PC-9 (cell line): ENCODE measurements at regions not wholly inside any gene's neighbourhood (a gene's known extent, or its start where the extent isn't known, plus 50 kb on each side); places are given as distances from the start of the nearest gene placed in this dataset.
"Not testable (repeated sequence)": the region's sequence is repeated elsewhere in the genome, so short reads cannot be mapped to it uniquely, and the experiment has no call there.

ENCODE experiments used
- BruUV-seq: library from RNA; stranded (reverse); fragments of 400-500 nt; replicated peaks from 2 replicates; lab custom pipeline; 2021; lab: Mats Ljungman, UMichigan
- CTCF ChIA-PET: fragments of 300-600 bp; sonication (Branson Sonifier 250); formaldehyde crosslinking; loops from one replicate; lab custom pipeline; 2022; ENCODE audit warnings: antibody characterized with exemption; lab: Charles Lee
- POLR2A ChIA-PET: fragments of 300-600 bp; sonication (Branson Sonifier 250); formaldehyde crosslinking; loops from one replicate; lab custom pipeline; 2022; ENCODE audit warnings: antibody characterized with exemption; ENCODE audit not compliant: unreplicated experiment; lab: Charles Lee
- DNase-seq, 2 experiments: peaks; one replicate each; pipeline versions ENCODE4 v3.0.0 to v3.0.0-alpha.2; 2015 to 2022; ENCODE audit warnings: mixed read lengths in 1 of 2
- H2AFZ ChIP-seq: fragments of 200-600 bp; sonication (generic); 2 replicates; pipeline ENCODE4 v1.8.1; 2017; ENCODE audit warnings: antibody characterized with exemption
- H3F3A ChIP-seq: fragments of 200-600 bp; sonication (generic); 2 replicates; pipeline ENCODE4 v1.8.1; 2017; ENCODE audit warnings: antibody characterized with exemption, mild to moderate bottlenecking, low read depth; ENCODE audit not compliant: insufficient read depth
- H3K27ac ChIP-seq: fragments of 200-600 bp; sonication (generic); 2 replicates; pipeline ENCODE4 v1.6.1; 2016; ENCODE audit warnings: mixed run types
- H3K27me3 ChIP-seq: fragments of 200-600 bp; sonication (generic); 2 replicates; pipeline ENCODE4 v1.6.1; 2016; ENCODE audit warnings: low read depth, mixed run types; ENCODE audit not compliant: insufficient read depth
- H3K36me3 ChIP-seq: fragments of 200-600 bp; sonication (generic); 2 replicates; pipeline ENCODE4 v1.6.1; 2016; ENCODE audit warnings: low read depth, mixed run types
- H3K4me1 ChIP-seq: fragments of 200-600 bp; sonication (generic); replicated peaks from 2 replicates; pipeline ENCODE4 v1.6.1; 2016; ENCODE audit warnings: mixed run types; ENCODE audit not compliant: insufficient read depth
- H3K4me2 ChIP-seq: fragments of 200-600 bp; sonication (generic); 2 replicates; pipeline ENCODE4 v1.6.1; 2017; ENCODE audit warnings: mixed run types
- H3K4me3 ChIP-seq: fragments of 200-600 bp; sonication (generic); 2 replicates; pipeline ENCODE4 v1.6.1; 2016; ENCODE audit warnings: mixed run types
- H3K79me2 ChIP-seq: fragments of 200-600 bp; sonication (generic); 2 replicates; pipeline ENCODE4 v1.6.1; 2017; ENCODE audit warnings: low read depth, mixed run types
- H3K9me2 ChIP-seq: fragments of 200-600 bp; sonication (generic); 2 replicates; pipeline ENCODE4 v1.8.1; 2017; ENCODE audit warnings: mild to moderate bottlenecking; ENCODE audit not compliant: insufficient read depth
- H3K9me3 ChIP-seq: fragments of 200-600 bp; sonication (generic); 2 replicates; pipeline ENCODE4 v1.8.1; 2016; ENCODE audit warnings: low read depth; ENCODE audit not compliant: insufficient read depth
- H4K20me1 ChIP-seq: fragments of 200-600 bp; sonication (generic); 2 replicates; pipeline ENCODE4 v1.8.1; 2017; ENCODE audit not compliant: insufficient read depth
- CTCF ChIP-seq: fragments of 200-600 bp; sonication (generic); conservative IDR thresholded peaks from 2 replicates; pipeline ENCODE4 v1.6.1; 2017; ENCODE audit warnings: mixed run types, antibody characterized with exemption, mild to moderate bottlenecking, moderate library complexity
- EZH2 ChIP-seq: fragments of 200-600 bp; sonication (generic); IDR thresholded peaks from 2 replicates; pipeline ENCODE4 v1.8.0; 2017; ENCODE audit warnings: antibody characterized with exemption, low read depth
- intact Hi-C: fragments of 100-400 bp; cut with micrococcal nuclease; formaldehyde crosslinking; loops from one replicate; pipeline ENCODE4 v1.10.0; 2022; ENCODE audit not compliant: unreplicated experiment

- Histone ChIP-seq H3K9me2 (no peaks in the 10 kb centered on the region), H3K79me2 (no peaks in the 10 kb centered on the region), H3F3A (peaks cover 10% of the 10 kb centered on the region; the same call in 1 of the 2 replicates), H4K20me1 (no peaks in the 10 kb centered on the region), H3K27me3 (no peaks in the 10 kb centered on the region), H3K27ac (no peak overlapping the region; the same call in 1 of the 2 replicates), H3K36me3 (no peaks in the 10 kb centered on the region), H3K9me3 (peaks cover 8% of the 10 kb centered on the region; the same call in 1 of the 2 replicates), H3K4me2 (no peak overlapping the region), H3K4me3 (no peak overlapping the region), H3K4me1 (peaks cover 19% of the 10 kb centered on the region), H2AFZ (peak overlapping the region; percentile 63; the same call in 1 of the 2 replicates)
- intact Hi-C loops = no loop called here
- ChIA-PET POLR2A (no interaction called here), CTCF (no interaction called here)
- TF ChIP-seq EZH2 (no peak), CTCF (no peak)
- no peak for DNase-seq
- BruUV-seq = no TSS peak
These were observed 87.8 kb downstream of the HLX start for GRCh38 chr1:220966881-220967611.

- DNase-seq = no peak
- POLR2A ChIA-PET = no interaction called here
- TF ChIP-seq CTCF (no peak), EZH2 (no peak)
- Histone ChIP-seq H3K9me3 (peaks cover 8% of the 10 kb centered on the region; the same call in 1 of the 2 replicates), H3K4me3 (no peak overlapping the region), H3K27me3 (no peaks in the 10 kb centered on the region), H3K4me2 (no peak overlapping the region), H4K20me1 (no peaks in the 10 kb centered on the region), H3K79me2 (no peaks in the 10 kb centered on the region), H2AFZ (no peak overlapping the region), H3K27ac (no peak overlapping the region), H3K9me2 (no peaks in the 10 kb centered on the region), H3F3A (peaks cover under 1% of the 10 kb centered on the region; the same call in 1 of the 2 replicates), H3K36me3 (no peaks in the 10 kb centered on the region), H3K4me1 (peaks cover 11% of the 10 kb centered on the region)
- CTCF ChIA-PET = no interaction called here
- BruUV-seq = no TSS peak
- intact Hi-C loops = no loop called here
These were observed 88.7 kb downstream of the HLX start for GRCh38 chr1:220967911-220968310.

GRCh38 chr1:220969281-220969680, 90.0 kb downstream of the HLX start:
- BruUV-seq, H3K4me3 ChIP-seq, H3K4me1 ChIP-seq, POLR2A ChIA-PET, DNase-seq, H3K27me3 ChIP-seq, H3F3A ChIP-seq, H3K9me3 ChIP-seq, H3K9me2 ChIP-seq, intact Hi-C loops, H3K4me2 ChIP-seq, H3K27ac ChIP-seq, H2AFZ ChIP-seq, H4K20me1 ChIP-seq, H3K36me3 ChIP-seq, CTCF ChIA-PET, H3K79me2 ChIP-seq: not testable (repeated sequence)
